OCI-LY3 (cell line): ENCODE measurements at regions not wholly inside any gene's neighbourhood (a gene's known extent, or its start where the extent isn't known, plus 50 kb on each side); places are given as distances from the start of the nearest gene placed in this dataset.

ENCODE experiments used
- EZH2phosphoT487 ChIP-seq: fragments of 200-600 bp; shearing (Covaris generic); IDR thresholded peaks from 2 replicates; pipeline ENCODE4 v1.6.1; 2018; ENCODE audit warnings: antibody characterized with exemption, mixed run types, low read depth
- TF ChIP-seq, protein P1 (sequence below): fragments of 200-600, 300-600 bp; sonication (generic); IDR thresholded peaks from 2 replicates; pipeline ENCODE4 v1.5.1; 2014; ENCODE audit warnings: antibody characterized with exemption, low read length, low read depth

DNA sequence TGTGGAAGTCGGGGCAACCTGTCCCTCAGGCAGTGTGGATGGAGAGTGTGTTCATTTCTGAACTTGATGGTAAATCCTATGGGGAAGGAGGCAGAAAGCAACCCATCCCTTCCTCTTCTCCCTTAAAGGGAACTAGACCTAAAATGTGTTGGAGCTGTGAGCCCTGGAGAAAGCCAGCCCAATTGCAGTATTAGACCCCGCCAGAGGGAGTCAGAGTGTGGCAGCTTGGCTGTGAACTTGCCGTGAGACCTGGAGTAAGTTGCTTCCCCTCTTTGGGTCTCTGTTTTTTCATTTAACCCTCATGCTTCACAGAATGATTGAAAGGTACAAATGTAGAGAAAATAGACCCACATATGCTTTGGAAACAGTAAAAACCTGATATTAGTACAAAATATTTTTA lies 108.7 kb upstream of the PAK3 start:
- TF ChIP-seq, protein P1, sequence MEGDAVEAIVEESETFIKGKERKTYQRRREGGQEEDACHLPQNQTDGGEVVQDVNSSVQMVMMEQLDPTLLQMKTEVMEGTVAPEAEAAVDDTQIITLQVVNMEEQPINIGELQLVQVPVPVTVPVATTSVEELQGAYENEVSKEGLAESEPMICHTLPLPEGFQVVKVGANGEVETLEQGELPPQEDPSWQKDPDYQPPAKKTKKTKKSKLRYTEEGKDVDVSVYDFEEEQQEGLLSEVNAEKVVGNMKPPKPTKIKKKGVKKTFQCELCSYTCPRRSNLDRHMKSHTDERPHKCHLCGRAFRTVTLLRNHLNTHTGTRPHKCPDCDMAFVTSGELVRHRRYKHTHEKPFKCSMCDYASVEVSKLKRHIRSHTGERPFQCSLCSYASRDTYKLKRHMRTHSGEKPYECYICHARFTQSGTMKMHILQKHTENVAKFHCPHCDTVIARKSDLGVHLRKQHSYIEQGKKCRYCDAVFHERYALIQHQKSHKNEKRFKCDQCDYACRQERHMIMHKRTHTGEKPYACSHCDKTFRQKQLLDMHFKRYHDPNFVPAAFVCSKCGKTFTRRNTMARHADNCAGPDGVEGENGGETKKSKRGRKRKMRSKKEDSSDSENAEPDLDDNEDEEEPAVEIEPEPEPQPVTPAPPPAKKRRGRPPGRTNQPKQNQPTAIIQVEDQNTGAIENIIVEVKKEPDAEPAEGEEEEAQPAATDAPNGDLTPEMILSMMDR = peak; percentile 19; the same call in 1 of the 2 replicates
- TF ChIP-seq EZH2phosphoT487 = no peak
